Thymus (tissue), 11 donors: ENCODE measurements at regions not wholly inside any gene's neighbourhood (a gene's known extent, or its start where the extent isn't known, plus 50 kb on each side); places are given as distances from the start of the nearest gene placed in this dataset.
"Not testable (repeated sequence)": the region's sequence is repeated elsewhere in the genome, so short reads cannot be mapped to it uniquely, and the experiment has no call there.

ENCODE experiments used
- DNase-seq, 9 donors: peaks; one replicate each; pipeline ENCODE4 v3.0.0-alpha.2; 2013; ENCODE audit warnings: low spot score in 9 of 9, low read depth in 6 of 9, missing footprints in 1 of 9
- H3K27ac ChIP-seq, 2 donors: one replicate each; pipeline ENCODE4 v1.5.1; 2013; ENCODE audit warnings: control low read depth in 1 of 2, low read depth in 1 of 2, low read length in 1 of 2, mild to moderate bottlenecking in 1 of 2, moderate library complexity in 1 of 2
- H3K27me3 ChIP-seq, 2 donors: one replicate each; pipeline ENCODE4 v1.5.1; 2013; ENCODE audit warnings: low read length in 1 of 2; ENCODE audit not compliant: control insufficient read depth in 2 of 2, insufficient read depth in 1 of 2
- H3K36me3 ChIP-seq, 2 donors: one replicate each; pipeline ENCODE4 v1.5.1; 2013; ENCODE audit warnings: low read length in 1 of 2, mild to moderate bottlenecking in 1 of 2, moderate library complexity in 1 of 2; ENCODE audit not compliant: control insufficient read depth in 2 of 2, insufficient read depth in 2 of 2
- H3K4me1 ChIP-seq, 2 donors: one replicate each; pipeline ENCODE4 v1.5.1; 2013; ENCODE audit warnings: low read length in 2 of 2; ENCODE audit not compliant: control insufficient read depth in 2 of 2, insufficient read depth in 2 of 2
- H3K4me3 ChIP-seq, 2 donors: one replicate each; pipeline ENCODE4 v1.5.1; 2013; ENCODE audit warnings: low read length in 2 of 2, control low read depth in 1 of 2, mild to moderate bottlenecking in 1 of 2
- H3K9me3 ChIP-seq, 2 donors: one replicate each; pipeline ENCODE4 v1.5.1; 2013; ENCODE audit warnings: low read length in 1 of 2, mild to moderate bottlenecking in 1 of 2; ENCODE audit not compliant: control insufficient read depth in 2 of 2, insufficient read depth in 1 of 2
- WGBS: extraction: QIAGEN DNeasy Blood & Tissue Kit; methylation state at CpG from one replicate; pipeline ENCODE4 v1.1.7; 2013; 5-methylcytosine and 5-hydroxymethylcytosine counted together
- donor health status: healthy.

- no peak for DNase-seq
- 97% methylated on average over 3 of the region's 3 CpGs for WGBS
- Histone ChIP-seq H3K4me1 (no peaks in the 10 kb centered on the region), H3K4me3 (no peak overlapping the region), H3K27me3 (no peaks in the 10 kb centered on the region), H3K36me3 (peaks cover 0 to 3% of the 10 kb centered on the region in 2 donors), H3K27ac (no peak overlapping the region), H3K9me3 (no peaks in the 10 kb centered on the region)
Measured at GRCh38 chr19:20413705-20414104, 151.9 kb downstream of the ZNF737 start.

GRCh38 chr19:20412846-20413245, 152.7 kb downstream of the ZNF737 start:
- DNase-seq: no peak
- Histone ChIP-seq H3K27ac (no peak overlapping the region), H3K36me3 (peaks cover 0 to 3% of the 10 kb centered on the region in 2 donors), H3K4me3 (no peak overlapping the region), H3K27me3 (no peaks in the 10 kb centered on the region), H3K9me3 (no peaks in the 10 kb centered on the region), H3K4me1 (no peaks in the 10 kb centered on the region)

DNA sequence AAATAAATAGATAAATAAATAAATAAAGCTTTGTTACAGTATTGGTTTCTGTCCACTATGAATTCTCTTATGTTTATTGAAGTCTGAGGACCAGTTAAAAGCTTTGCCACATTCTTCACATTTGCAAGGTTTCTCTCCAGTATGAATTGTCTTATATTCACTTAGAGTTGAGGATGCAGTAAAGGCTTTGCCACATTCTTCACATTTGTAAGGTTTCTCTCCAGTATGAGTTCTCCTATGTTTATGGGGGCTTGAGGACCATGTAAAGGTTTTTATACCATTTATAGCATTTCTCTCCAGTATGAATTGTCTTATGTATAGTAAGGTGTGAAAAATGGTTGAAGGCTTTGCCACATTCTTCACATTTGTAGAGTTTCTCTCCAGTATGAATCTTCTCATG, 168.3 kb downstream of the ZNF737 start:
- H3K36me3 ChIP-seq: no peaks in the 10 kb centered on the region
- H3K27me3 ChIP-seq: no peaks in the 10 kb centered on the region
- no peak for DNase-seq
- no peak overlapping the region for H3K4me3 ChIP-seq
- no peaks in the 10 kb centered on the region for H3K4me1 ChIP-seq
- H3K27ac ChIP-seq: no peak overlapping the region
- peaks cover 6 to 18% of the 10 kb centered on the region in 2 donors for H3K9me3 ChIP-seq

DNA sequence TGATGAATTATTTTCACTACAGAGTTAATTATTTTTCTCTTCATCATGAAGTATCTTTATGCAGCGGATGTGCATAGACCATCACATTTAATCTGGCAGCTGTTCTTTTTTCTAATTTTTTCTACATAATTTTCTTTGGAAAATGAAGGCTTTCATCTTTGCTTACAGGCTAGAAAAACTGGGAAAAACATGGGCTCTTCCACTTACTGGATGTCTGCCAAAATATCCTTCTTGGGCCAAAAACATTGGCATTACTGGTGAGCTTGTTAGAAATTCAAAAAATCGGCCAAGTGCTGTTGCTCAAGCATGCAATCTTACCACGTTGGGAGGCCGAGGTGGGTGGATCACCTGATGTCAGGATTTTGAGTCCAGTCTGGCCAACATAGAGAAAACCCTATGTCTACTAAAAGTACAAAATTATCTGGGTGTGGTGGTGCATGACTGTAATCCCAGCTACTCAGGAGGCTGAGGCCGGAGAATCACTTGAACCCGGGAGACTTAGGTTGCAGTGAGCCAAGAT, 176.8 kb downstream of the ZNF737 start:
- Histone ChIP-seq H3K9me3 (peaks cover 6 to 7% of the 10 kb centered on the region in 2 donors), H3K27me3 (no peaks in the 10 kb centered on the region), H3K4me1 (no peaks in the 10 kb centered on the region), H3K4me3 (no peak overlapping the region), H3K27ac (no peak overlapping the region), H3K36me3 (no peaks in the 10 kb centered on the region)
- no peak for DNase-seq
- WGBS: 94% methylated on average over 6 of the region's 6 CpGs

GRCh38 chr19:20385061-20385460, 180.5 kb downstream of the ZNF737 start:
- WGBS: 94% methylated on average over 2 of the region's 2 CpGs
- H3K4me3 ChIP-seq: no peak overlapping the region
- no peak for DNase-seq
- H3K27me3 ChIP-seq: no peaks in the 10 kb centered on the region
- H3K4me1 ChIP-seq: no peaks in the 10 kb centered on the region
- H3K9me3 ChIP-seq: peaks cover 3 to 6% of the 10 kb centered on the region in 2 donors
- no peaks in the 10 kb centered on the region for H3K36me3 ChIP-seq
- no peak overlapping the region for H3K27ac ChIP-seq

- WGBS: 56% methylated on average over 6 of the region's 6 CpGs
Measured at GRCh38 chr19:20371911-20372310, 193.7 kb downstream of the ZNF737 start.

GRCh38 chr19:20371304-20371703, 194.3 kb downstream of the ZNF737 start:
- H3K9me3 ChIP-seq: not testable (repeated sequence)

More at GRCh38 chr19:20371911-20372310, 193.7 kb downstream of the ZNF737 start:
- DNase-seq: no peak
- peaks cover 1 to 6% of the 10 kb centered on the region in 2 donors for H3K9me3 ChIP-seq
- no peaks in the 10 kb centered on the region for H3K4me1 ChIP-seq
- no peak overlapping the region for H3K27ac ChIP-seq
- no peak overlapping the region for H3K4me3 ChIP-seq
- no peaks in the 10 kb centered on the region for H3K27me3 ChIP-seq
- no peaks in the 10 kb centered on the region for H3K36me3 ChIP-seq

DNA sequence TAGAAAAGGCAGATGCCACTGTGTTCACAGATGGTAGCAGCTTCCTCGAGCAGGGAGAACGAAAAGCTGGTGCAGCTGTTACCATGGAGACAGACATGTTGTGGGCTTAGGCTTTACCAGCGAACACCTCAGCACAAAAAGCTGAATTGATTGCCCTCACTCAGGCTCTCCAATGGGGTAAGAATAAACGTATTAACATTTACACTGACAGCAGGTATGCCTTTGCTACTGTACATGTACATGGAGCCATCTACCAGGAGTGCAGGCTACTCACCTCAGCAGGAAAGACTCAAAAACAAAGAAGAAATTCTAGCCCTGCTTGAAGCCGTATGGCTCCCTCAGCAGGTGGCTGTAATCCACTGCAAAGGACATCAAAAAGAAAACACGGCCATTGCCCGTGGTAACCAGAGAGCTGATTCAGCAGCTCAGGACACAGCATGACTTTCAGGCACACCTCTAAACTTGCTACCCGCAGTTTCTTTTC, 197.7 kb downstream of the ZNF737 start:
- H3K36me3 ChIP-seq: no peaks in the 10 kb centered on the region
- H3K4me1 ChIP-seq: no peaks in the 10 kb centered on the region
- H3K9me3 ChIP-seq: peaks cover 0 to 4% of the 10 kb centered on the region in 2 donors
- WGBS: 68% methylated on average over 8 of the region's 8 CpGs
- peak in 2 of 9 donors; percentile 3 to 8 for DNase-seq
- no peak overlapping the region for H3K4me3 ChIP-seq
- no peaks in the 10 kb centered on the region for H3K27me3 ChIP-seq
- H3K27ac ChIP-seq: no peak overlapping the region

More at GRCh38 chr19:20371304-20371703, 194.3 kb downstream of the ZNF737 start:
- 82% methylated on average over 6 of the region's 6 CpGs for WGBS
- H3K4me1 ChIP-seq, H3K27ac ChIP-seq, DNase-seq, H3K36me3 ChIP-seq, H3K4me3 ChIP-seq, H3K27me3 ChIP-seq: not testable (repeated sequence)

GRCh38 chr19:20365146-20365545, 198.1 kb downstream of the ZNF486 start:
- Histone ChIP-seq H3K36me3 (no peaks in the 10 kb centered on the region), H3K4me3 (no peak overlapping the region), H3K27me3 (no peaks in the 10 kb centered on the region), H3K4me1 (no peaks in the 10 kb centered on the region), H3K27ac (no peak overlapping the region), H3K9me3 (peaks cover 0 to 7% of the 10 kb centered on the region in 2 donors)
- DNase-seq: no peak
- WGBS: 70% methylated on average over 6 of the region's 6 CpGs
